ENCODE measurements at regions not wholly inside any gene's neighbourhood (a gene's known extent, or its start where the extent isn't known, plus 50 kb on each side); places are given as distances from the start of the nearest gene placed in this dataset.

GRCh38 chr6:168227840-168228239, 91.7 kb downstream of the DACT2 start:
- no peaks in the 10 kb centered on the region for H3K9me3 ChIP-seq (replicated peaks; ENCODE audit: control insufficient read depth, insufficient read depth, low read depth, low read length)
- no TSS peak for BruUV-seq (replicated peaks)
- H4K20me1 ChIP-seq (replicated peaks; ENCODE audit: control insufficient read depth, insufficient read depth, low read length): peaks cover 6% of the 10 kb centered on the region
- H3K9ac ChIP-seq (ENCODE audit: insufficient read depth in 1 of 2, low read depth in 2 of 2, low read length in 2 of 2): no peak overlapping the region
- H3K27me3 ChIP-seq (ENCODE audit: control insufficient read depth in 2 of 2, insufficient read depth in 2 of 2, low read length in 2 of 2): peaks cover 52 to 77% of the 10 kb centered on the region in 2 experiments
- no peak overlapping the region for H3K27ac ChIP-seq (ENCODE audit: extremely low read depth, low read depth, low read length)
- POLR2A ChIA-PET: no interaction called here
- ATAC-seq (no peak), FAIRE-seq (no peak), DNase-seq (ENCODE audit: extremely low read depth in 1 of 4, low spot score in 3 of 4) (no peak)
- H3K79me2 ChIP-seq (ENCODE audit: control insufficient read depth, insufficient read depth, low read length): no peaks in the 10 kb centered on the region
- H3K9me1 ChIP-seq (ENCODE audit: control insufficient read depth, insufficient read depth, low read length): no peaks in the 10 kb centered on the region
- peaks cover 0 to 3% of the 10 kb centered on the region in 2 experiments; a peak in 1 of 5 replicates for H3K4me1 ChIP-seq (replicated peaks in 1 of 2; ENCODE audit: control insufficient read depth in 2 of 2, insufficient read depth in 2 of 2, low read length in 2 of 2)
- no peaks in the 10 kb centered on the region for H3K36me3 ChIP-seq (ENCODE audit: control insufficient read depth, insufficient read depth, low read length)
- in situ Hi-C loops (cut with MboI) (no loop called here), intact Hi-C loops (cut with micrococcal nuclease) (no loop called here)
- under 1% methylated on average over 15 of the region's 15 CpGs for WGBS (ENCODE audit: insufficient coverage, low coverage, missing lambda C conversion rate)
- H2AFZ ChIP-seq (ENCODE audit: low read depth, low read length): no peak overlapping the region
- CTCF ChIA-PET (ENCODE audit: low intra/inter-chr PET ratio): no interaction called here
- no peak overlapping the region for H3K4me3 ChIP-seq
- no peak overlapping the region for H3K4me2 ChIP-seq (ENCODE audit: insufficient read depth, low read length)
- no peak for TF ChIP-seq ZNF354B (CRISPR knock-in tag; IDR thresholded peaks at IDR 0.05)
- no peak for TF ChIP-seq POLR2B (IDR thresholded peaks at IDR 0.05; ENCODE audit: low read depth, partially characterized antibody)
- TF ChIP-seq ATF7 (IDR thresholded peaks at IDR 0.05): no peak
- TF ChIP-seq SNRNP70 (optimal IDR thresholded peaks at IDR 0.05; ENCODE audit: low read depth, low read length): no peak
- TF ChIP-seq ARID4B (CRISPR knock-in tag; IDR thresholded peaks at IDR 0.05): no peak
- no peak for TF ChIP-seq GATA2 (CRISPR knock-in tag; IDR thresholded peaks at IDR 0.05)
- no peak for TF ChIP-seq JUN (IDR thresholded peaks at IDR 0.05; ENCODE audit: borderline replicate concordance, low read depth, low read length)
- TF ChIP-seq JUN (CRISPR knock-in tag; IDR thresholded peaks at IDR 0.05; ENCODE audit: borderline replicate concordance): no peak
- TF ChIP-seq FOXK1 (CRISPR knock-in tag; IDR thresholded peaks at IDR 0.05; ENCODE audit: borderline replicate concordance): no peak
- no peak for TF ChIP-seq ZNF41 (CRISPR knock-in tag; conservative IDR thresholded peaks at IDR 0.05)
- TF ChIP-seq U2AF1 (optimal IDR thresholded peaks at IDR 0.05; ENCODE audit: low read depth, low read length): no peak
- no peak for TF ChIP-seq CHCHD3 (CRISPR knock-in tag; IDR thresholded peaks at IDR 0.05)
- no peak for TF ChIP-seq SIX5 (IDR thresholded peaks at IDR 0.05; ENCODE audit: borderline replicate concordance in 1 of 2, insufficient read depth in 1 of 2, low read depth in 1 of 2, low read length in 2 of 2)
- no peak for TF ChIP-seq TARDBP (IDR thresholded peaks at IDR 0.05)
- TF ChIP-seq MEF2D (tag; conservative IDR thresholded peaks at IDR 0.05; ENCODE audit: low read depth): no peak
- TF ChIP-seq ZKSCAN8 (CRISPR knock-in tag; IDR thresholded peaks at IDR 0.05): no peak
- no peak for TF ChIP-seq MLX (CRISPR knock-in tag; conservative IDR thresholded peaks at IDR 0.05)
- no peak for TF ChIP-seq TFAM (CRISPR knock-in tag; conservative IDR thresholded peaks at IDR 0.05)
- TF ChIP-seq NR2C2 (CRISPR knock-in tag; IDR thresholded peaks at IDR 0.05): no peak
- TF ChIP-seq NR2C2 (tag; IDR thresholded peaks at IDR 0.05): no peak
